HG02759 (cell line): ENCODE measurements at regions not wholly inside any gene's neighbourhood (a gene's known extent, or its start where the extent isn't known, plus 50 kb on each side); places are given as distances from the start of the nearest gene placed in this dataset.
"Not testable (repeated sequence)": the region's sequence is repeated elsewhere in the genome, so short reads cannot be mapped to it uniquely, and the experiment has no call there.

Experiments used
- ATAC-seq: cut with Tn5 transposase; IDR thresholded peaks from one replicate; pipeline ENCODE4 v1.9.1; 2021; ENCODE audit warnings: mild to moderate bottlenecking, moderate library complexity; ENCODE audit not compliant: unreplicated experiment

DNA sequence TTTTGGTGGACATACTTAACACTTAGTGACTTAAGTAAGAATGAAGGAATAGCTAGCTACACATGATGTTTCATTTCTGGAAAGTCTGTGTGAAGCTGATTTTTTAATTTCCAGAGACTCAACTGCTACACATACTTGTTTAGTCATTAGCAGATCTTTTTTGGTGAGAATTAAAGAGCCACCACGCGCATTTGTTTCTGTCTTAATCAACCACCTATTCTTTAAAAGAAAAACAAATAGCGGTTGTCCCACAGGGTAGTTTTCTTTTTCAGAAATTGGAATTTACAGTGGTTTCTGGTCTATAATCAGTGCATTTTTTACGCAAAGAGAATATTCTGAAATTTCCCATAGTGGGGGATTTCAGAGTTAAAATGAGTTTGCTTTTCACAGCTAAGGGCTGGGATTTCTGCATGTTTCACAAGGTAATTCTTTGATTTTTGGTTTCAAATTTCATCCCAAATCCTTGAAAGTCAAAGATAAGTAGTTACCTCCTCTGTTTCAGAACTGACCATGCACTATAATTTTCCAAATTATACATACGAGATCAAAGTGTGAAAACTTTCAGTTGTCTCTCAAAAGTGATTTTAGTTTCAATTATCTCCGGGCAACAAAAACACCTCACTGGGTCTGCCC, 631.0 kb upstream of the GRM7 start:
- ATAC-seq = peak; percentile 59

DNA sequence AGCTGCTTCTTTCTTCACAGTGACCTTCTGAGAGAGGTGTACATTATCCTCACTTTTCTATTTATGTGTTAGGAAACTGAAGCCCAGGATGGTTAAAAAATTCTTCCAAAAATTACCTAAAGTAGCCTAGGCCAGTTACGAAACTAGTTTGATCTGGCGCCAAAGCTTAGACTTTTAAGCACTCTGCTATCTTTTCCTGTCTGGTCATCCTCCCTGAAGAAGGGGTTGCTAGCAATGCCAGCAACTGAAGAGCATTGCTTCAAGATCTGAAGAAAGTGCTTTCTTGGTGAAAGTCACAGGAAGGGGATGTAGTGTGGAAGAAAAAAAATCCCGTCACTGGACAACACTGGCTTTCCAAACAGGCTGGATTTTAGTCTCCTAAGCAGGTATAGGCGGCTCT, 618.8 kb upstream of the GRM7 start:
- no peak for ATAC-seq

DNA sequence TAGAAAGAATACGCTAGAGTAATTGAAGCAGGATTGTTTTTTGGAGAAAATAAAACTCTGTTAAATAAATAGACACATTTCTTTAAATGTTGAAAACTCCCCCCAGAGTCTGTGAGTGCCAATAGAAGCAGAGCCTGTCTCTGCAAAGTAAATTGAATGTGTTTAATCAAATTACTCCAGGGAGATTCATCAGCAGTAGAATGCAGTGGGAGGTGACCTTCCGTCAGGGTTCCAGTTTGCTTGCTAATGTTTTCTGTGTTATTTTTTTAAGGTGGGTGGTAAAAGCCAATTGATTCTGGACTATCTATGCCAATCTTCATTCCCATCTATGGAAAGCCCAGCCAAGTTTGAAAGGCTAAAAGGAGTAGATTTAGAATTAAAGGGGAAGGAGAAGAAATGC, 612.4 kb upstream of the GRM7 start:
- ATAC-seq = no peak

DNA sequence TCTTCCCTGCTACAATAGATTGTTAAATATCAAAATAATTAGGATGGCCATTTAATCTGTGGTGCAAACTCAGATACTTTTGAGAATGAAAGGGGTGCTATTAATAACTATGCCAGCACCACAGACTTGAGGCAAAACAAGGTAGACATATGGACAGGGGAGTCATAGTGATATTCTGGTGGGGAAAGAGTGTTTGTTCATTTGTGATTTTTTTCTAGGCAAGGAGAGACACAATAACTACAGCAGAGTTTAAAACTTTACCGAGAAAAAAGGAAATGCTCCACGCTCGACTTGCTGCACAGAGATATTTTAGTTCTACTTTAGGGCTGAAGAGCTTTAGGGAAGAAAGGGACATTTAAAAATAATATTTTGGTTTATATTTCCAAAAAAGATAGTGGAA, 611.2 kb upstream of the GRM7 start:
- peak; percentile 75 for ATAC-seq

DNA sequence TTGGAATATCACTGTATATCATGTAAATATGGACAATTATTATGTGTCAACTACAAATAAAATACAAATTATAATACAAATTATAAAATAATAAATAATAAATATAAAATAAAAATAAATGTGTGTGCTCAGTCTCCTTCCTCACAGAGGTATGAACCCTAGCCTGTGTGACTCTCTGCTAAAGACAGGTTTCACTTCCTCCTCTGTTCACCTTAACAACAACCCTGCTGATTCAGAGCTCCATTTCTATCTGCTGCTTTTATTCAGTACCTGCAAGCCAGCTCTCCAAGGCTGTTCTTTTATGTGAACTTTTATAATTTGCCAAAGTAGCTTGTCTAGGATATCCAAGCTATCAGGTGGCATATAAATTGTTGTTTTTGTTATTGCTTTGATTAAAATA, 610.7 kb upstream of the GRM7 start:
- peak; percentile 94 for ATAC-seq

DNA sequence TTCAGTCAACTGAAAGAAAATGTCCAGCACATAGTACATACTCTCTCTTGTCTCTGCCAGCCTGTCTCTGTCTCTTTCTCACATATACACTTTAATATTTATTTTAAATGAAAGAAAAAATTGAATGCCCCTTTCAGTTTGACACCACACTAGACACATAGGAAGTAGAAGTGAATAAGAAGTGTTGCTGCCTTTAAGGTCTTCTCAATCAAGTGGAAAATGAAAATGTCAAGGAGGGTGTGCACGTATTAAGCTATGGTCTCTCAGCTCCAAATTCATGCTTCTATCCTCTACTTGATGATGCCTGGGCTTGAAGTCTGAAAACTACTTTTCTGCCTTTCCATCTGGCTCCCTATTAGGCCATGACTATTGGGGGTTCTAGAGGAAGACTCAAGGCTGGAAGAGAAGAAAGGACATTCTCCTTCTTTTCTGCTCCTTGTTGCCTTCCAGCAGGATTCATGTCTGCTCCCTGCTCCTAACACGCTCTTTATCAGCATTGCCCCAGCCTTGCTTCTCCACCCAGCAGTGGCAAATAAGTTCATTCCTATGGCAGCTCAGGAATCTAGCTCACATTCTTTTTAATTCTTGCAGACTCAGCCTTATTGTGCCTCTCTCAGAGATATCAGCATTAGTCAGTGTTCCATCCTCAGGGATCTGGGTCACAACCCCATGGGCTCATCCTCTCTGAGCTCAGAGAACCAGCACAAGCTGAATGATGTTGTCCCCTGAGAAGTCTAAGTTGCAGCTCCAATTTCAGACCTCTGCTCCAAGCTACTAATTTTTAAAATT, 609.1 kb upstream of the GRM7 start:
- no peak for ATAC-seq

DNA sequence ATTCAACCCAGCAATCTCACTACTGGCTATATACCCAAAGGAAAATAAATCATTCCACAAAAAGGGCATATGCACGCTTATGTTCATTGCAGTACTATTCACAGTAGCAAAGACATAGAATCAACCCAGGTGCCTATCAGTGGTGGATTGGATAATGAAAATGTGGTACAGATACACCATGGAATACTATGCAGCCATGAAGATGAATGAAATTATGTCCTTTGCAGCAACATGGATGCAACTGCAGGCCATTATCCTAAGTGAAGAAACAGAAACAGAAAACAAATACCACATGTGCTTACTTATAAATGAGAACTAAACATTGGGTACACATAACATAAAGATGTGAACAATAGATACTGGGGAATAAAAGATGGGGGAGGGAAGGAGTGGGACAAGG, 606.4 kb upstream of the GRM7 start:
- ATAC-seq = no peak

DNA sequence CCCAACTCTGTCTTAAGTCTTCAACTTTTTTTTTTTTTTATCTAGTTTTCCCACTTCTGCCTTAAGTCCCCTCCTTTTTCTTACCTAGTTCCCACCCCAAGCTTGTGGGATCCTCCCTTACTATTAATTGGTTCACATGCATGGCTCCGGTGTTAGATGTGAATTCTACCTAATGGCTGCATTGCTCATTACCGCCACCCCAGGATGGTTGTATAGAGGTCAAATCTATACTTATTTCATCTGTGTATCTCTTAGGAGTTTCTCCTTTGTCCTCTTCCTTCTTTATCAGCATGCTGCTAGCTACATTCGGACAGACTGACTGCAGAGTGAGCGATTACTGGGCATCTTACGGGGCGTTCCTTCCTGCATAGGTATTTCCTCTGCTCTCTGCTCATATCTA, 605.7 kb upstream of the GRM7 start:
- ATAC-seq = no peak

DNA sequence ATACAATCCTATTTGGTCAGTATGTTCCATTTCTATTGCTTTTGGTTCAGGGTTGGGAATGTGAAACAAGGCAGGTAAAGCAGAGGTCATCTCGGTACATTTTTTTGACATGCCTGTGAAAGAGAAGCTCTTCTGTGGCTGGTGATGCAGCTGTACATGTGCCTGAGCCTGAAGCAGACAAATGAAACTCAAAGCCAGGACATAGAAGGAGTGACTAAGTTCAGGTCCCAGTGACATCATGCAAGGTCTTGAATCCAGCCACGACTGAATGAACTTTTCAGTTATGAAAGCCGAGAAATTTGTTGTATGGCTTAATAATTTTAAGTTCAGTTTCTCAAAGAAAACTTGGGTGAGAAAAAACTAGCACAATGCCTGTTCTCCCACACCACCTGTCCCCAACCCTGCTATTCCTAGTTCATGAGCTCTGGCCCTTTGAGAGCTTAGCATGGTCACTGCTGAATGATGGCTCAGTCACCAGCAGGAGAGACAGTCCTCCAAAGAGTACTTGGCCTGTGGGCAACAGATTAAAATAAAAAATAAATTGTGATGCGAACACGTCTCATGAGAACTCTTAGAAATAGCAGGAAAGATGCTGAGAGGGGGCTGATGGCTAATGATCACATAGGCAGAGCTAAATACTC, 600.2 kb upstream of the GRM7 start:
- peak; percentile 39 for ATAC-seq

DNA sequence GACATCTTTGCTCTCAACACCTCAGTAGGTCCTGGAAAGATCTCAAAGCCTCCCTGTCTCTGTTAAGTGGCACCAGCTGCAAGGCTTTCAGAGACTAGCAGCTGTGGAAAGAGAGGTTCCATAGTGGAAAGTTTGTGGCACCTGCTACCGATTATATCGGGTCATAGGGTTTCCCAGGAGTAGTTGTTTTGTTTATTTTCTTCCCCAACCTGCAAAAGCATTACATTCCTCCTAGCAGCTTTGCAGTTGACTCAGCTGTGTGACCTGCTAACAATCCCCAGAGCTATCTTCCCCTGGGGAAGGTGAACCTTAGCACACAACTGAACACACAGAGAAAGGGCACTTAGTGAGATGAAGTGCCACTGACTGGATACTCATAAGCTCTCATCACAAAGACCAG, 598.9 kb upstream of the GRM7 start:
- no peak for ATAC-seq

DNA sequence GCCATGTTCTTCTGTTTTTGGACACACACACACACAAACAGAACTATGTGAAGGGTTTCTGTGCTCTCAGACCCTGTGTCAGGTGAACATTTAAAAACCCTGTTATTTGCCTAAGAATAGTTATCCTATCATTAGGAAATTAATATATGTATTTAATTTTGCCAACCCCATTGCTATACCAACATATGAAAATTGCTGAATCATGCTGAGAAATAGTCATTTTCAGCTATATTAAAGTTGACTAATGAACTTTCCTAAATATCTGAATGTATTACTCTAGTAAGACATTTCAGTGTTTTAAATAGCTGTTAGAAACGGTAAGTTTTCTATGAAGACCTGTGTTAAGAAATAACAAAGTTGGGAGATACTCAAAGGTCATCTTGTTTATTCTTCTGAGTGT, 596.9 kb upstream of the GRM7 start:
- ATAC-seq = no peak

DNA sequence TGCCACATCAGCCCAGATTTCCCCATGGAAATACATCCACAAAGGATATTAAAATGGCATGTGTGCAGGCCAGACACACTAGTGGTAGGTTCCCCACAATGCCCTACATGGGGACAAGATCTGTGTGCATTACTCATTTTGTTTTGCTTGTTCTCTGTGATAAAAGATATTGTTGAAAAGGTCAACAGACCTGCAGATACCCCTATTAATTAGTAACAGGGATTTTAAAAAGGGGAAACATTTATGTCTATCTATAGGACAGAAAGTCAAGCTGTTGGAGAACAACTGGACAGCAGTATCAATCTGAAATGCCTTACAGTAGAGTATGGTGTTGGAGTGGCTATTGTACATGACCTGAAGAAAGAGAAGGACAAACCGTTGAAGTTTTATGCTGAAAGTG, 596.0 kb upstream of the GRM7 start:
- ATAC-seq = no peak

DNA sequence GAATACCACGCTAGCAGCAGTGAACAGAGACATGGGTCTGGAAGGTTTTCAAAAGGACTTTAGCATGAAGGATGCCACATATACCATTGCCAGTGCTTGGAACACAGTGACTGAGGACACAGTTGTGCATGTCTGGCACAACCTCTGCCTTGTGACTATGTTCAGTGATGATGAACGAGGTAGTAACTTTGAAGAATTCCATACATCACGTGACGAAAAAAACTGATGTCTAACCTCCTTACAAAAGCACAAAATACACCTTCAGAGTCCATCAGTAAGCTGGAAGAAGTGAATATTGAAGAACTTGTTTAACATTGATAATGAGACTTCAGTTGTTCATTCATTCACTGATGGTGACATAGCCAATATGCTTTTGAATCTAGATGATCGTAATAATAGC, 594.8 kb upstream of the GRM7 start:
- ATAC-seq = no peak

DNA sequence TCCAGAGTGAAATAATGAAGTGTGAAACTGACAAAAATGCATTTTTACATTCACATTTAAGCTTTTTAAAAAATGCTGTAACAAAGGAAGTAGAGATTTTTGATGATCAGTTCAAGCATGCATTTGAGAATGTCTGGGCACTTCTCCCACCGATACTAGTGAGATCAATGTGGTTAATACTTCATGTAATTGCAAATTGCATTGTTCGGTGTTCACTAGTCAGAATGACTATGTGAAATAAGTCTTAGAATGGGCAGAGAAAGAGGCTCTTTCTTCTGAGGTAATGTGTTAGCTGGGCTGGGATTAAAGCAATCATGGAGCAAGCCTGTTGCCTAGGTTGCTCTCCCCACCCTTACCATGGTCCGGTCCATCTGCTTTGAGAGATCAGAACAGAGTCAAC, 587.0 kb upstream of the GRM7 start:
- ATAC-seq = no peak

DNA sequence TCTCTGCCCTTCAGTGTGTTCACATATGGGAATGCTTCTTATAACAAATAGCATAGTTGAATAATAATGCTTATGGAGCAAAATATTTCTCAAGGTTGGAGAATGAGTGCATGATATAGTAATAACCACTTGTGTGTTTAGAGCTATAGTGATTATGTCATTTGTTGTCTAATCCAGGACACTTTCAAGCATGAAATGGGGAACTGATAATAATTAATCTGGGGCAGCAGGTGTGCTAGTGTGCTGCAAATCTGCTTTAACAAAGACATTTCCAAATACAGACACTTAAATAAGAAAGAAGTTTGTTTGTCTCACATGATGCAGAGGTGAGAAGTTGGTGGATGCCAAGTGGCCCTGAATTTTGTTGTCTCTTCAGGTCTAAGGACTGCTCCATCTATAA, 579.3 kb upstream of the GRM7 start:
- ATAC-seq = no peak

DNA sequence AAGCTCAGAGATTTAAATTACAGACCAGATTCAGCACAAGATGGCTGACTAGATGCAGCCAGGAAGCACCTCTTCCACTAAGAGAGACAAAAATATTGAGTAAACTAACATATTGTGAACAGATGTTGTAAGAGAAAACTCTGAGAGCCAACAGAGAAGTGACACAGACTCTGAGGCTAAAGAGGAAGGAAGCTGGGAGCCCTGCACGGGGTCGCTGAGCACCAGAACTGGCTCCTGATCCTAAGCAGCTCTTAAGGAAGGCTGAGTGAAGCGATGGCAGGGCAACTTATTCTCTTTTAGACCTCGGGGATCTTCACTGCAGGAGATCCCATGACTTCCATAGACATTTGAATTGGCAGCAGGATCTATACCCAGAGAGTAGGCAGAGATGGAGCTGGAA, 578.0 kb upstream of the GRM7 start:
- no peak for ATAC-seq

DNA sequence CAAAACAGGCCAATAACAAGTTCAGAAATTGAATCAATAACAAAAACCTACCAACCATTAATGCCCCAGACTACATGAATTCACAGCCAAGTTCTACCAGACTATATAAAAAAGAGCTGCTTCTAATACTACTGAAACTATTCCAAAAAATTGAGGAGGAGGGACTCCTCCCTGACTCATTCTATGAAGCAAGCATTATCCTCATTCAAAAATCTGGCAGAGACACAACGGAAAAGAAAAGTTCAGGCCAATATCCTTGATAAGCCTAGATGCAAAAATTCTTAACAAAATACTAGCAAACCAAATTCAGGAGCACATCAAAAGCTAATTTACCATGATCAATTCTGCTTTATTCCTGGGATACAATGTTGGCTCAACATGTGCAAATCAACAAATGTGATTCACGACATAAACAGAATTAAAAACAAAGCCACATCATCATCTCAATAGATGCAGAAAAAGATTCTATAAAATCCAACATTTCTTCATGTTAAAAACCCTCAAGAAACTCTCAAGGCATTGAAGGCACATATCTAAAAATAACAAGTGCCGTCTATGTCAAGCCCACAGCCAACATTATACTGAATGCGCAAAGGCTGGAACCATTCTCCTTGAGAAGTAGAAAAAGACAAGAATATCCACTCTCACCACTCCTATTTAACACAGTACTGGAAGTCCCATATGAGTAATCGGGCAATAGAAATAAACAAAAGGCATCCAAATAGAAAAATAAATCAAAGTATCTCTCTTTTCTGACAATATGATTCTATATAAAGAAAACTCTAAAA, 573.6 kb upstream of the GRM7 start:
- no peak for ATAC-seq

DNA sequence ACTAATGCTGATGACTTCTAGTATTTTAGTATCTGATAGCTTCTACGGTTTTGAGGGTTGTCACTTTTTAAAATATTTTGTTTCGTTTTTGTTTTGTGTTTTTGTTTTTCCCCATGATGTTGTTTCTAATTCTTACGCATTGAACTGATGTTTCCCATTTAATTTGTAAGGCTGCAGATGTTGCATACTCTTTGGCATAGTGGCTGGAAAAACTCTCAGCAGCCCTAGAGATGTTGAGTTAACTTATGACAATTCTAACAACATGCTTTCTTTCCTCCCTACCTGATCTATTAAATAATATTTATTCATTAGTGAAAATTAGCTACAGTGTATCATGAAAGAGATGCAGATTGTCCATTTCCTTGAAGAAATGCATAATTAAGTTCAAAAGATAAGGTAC, 559.3 kb upstream of the GRM7 start:
- no peak for ATAC-seq

DNA sequence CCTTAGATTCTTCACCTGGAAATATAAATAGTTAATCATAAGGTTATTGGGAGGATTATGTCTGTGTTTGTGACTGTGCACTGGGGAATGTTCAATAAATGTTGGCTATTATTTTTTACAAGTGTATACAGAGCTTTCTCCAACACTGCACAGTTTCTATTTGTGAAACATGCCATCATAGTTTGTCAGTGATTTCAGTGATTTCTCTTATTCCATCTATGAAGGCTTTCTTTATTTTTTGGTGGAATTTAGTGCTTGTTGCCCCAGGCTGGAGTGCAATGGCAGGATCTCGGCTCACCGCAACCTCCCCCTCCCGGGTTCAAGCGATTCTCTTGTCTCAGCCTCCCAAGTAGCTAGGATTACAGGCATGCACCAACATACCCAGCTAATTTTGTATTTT, 545.0 kb upstream of the GRM7 start:
- ATAC-seq = no peak

DNA sequence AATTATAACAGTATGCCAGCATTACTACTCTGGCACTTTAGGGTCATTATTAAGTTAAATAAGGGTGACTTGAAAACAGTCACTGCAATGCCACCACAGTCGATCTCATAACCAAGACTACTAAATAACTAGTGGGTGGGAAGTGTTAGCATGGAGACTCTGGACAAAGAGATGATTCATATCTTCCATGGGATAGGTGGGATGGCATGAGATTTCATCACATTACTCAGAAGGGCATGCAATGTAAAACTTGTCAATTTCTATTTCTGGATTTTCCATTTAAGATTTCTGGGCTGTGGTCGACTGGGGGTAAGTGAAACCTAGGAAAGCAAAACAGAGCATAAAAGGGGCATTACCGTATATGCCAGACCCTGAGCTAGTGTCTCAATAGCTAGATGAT, 538.9 kb upstream of the GRM7 start:
- ATAC-seq = no peak

DNA sequence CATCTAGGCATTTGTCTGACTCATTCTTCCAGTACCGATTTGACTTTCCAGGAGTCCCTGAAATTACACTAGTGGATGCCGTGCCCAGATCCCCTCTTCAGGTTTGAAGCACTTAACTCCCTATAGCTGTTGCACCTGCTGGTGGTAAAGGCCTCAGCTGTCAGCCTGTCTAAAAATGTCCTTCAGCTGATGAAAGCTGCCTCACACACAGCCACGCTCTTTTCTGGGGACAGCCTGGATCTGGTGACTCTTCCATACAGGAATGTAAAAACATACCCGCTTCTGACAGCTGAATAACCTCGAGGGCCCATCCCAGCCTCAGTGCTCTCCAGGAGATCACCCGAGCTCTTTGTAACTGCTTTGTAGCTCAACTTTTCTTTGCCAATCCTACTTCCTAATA, 534.1 kb upstream of the GRM7 start:
- no peak for ATAC-seq

DNA sequence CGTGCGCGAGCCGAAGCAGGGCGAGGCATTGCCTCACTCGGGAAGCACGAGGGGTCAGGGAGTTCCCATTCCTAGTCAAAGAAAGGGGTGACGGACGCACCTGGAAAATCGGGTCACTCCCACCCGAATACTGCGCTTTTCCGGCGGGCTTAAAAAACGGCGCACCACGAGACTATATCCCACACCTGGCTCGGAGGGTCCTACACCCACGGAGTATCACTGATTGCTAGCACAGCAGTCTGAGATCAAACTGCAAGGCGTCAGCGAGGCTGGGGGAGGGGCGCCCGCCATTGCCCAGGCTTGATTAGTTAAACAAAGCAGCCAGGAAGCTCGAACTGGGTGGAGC, 520.0 kb upstream of the GRM7 start:
- not testable (repeated sequence) for ATAC-seq
